ENCODE measurements at regions not wholly inside any gene's neighbourhood (a gene's known extent, or its start where the extent isn't known, plus 50 kb on each side); places are given as distances from the start of the nearest gene placed in this dataset.
"Not testable (repeated sequence)": the region's sequence is repeated elsewhere in the genome, so short reads cannot be mapped to it uniquely, and the experiment has no call there.

DNA sequence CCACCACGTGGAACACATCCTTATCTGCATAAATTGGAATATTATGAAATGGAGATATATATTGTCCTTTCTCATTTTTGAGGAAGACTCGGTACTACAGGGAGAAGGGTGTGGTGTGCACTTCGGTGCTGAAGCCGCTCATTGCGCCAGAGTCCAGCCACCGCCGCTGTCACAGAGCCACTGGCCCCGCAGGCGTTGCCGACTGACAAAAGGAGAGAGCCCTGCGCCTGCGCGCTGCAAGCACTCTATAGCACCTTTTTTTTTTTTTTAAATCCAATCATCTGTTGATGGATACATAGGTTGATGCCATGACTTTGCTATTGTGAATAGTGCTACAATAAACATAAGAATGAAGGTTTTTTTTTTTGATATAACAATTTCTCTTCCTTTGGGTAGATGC lies 130.0 kb upstream of the TBC1D5 start:
- DNase-seq: no peak

DNA sequence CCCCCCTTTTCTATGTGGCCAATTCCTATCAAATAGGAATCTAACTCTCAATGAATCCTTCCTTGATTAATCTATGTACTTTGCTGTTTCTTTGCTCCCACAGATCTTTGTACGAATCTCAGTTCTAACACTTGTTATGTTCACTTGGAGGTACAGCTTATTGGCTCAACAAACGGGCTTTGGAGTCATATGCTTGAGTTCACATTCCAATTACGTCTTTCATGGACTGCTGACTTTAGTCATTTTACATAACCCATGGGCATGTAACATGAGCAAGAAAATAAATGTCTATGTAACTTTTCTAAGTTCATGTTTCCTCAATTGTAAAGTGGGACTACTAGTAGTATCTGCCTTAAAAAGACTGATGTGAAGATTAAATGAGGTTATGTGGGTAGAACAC lies 123.2 kb upstream of the TBC1D5 start:
- DNase-seq: no peak

DNA sequence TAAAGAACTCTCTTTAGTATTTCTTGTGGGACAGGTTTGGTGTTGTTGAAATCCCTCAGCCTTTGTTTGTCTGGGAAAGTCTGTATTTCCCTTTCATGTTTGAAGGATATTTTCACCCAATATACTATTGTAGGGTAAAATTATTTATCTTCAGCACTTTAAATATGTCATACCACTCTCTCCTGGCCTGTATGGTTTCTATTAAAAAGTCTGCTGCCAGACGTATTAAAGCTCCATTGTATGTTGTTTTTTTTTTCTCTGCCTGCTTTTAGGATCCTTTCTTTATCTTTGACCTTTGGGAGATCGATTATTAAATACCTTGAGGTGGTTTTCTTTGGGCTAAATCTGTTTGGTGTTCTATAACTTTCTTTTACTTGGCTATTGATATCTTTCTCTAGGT lies 119.0 kb upstream of the TBC1D5 start:
- DNase-seq: no peak

DNA sequence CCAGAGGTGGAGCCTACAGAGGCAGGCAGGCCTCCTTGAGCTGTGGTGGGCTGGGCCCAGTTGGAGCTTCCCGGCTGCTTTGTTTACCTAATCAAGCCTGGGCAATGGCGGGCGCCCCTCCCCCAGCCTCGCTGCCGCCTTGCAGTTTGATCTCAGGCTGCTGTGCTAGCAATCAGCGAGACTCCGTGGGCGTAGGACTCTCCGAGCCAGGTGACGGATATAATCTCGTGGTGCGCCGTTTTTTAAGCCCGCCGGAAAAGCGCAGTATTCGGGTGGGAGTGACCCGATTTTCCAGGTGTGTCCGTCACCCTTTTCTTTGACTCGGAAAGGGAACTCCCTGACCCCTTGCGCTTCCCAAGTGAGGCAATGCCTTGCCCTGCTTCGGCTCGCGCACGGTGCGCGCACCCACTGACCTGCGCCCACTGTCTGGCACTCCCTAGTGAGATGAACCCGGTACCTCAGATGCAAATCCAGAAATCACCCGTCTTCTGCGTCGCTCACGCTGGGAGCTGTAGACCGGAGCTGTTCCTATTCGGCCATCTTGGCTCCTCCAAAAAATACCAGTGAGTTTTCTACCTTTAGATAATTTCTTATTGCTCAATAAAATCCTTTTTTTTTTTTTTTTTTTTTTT lies 118.5 kb upstream of the TBC1D5 start:
- DNase-seq: not testable (repeated sequence)

DNA sequence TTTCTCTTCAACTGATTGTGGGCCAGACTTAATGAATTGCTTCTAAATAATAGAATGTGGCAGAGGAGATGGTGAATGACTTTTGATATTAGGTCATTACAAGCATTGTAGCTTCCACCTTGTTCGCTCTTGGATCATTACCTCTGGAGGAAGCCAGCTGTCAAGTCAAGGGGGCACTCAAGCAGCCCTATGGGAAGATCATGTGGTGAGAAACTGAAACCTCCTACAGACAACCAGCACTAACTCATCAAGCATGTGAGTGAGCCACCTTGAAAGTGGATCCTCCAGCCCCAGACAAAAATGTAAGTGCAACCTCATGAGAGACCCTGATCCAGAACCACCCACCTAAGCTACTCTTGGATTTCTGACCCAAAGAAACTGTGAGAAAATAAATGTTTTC lies 109.8 kb upstream of the TBC1D5 start:
- no peak for DNase-seq

- DNase-seq: no peak
Observed at GRCh38 chr3:17850448-17850847, 108.0 kb upstream of the TBC1D5 start.

GRCh38 chr3:17848102-17848501 lies 105.7 kb upstream of the TBC1D5 start:
- no peak for DNase-seq

DNA sequence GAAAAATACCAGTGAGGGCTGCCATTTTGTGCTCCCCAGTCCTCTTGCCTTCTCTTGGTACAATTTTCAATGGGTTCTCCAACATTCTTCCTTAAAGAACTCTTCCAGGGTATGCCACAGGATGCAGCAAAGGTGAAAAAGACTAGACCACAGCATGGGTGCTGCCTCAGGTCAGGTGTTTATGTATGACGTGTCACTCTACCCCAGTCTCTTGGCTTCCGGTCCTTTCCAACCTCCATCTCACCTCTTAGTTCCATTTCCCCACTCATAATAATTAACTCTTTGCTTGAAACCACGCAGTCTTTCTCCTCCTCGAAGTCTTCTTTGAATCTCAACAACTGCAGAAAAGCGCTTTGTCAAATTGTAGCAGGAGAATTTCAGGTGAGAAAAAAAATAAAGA lies 104.7 kb upstream of the TBC1D5 start:
- DNase-seq: no peak

DNA sequence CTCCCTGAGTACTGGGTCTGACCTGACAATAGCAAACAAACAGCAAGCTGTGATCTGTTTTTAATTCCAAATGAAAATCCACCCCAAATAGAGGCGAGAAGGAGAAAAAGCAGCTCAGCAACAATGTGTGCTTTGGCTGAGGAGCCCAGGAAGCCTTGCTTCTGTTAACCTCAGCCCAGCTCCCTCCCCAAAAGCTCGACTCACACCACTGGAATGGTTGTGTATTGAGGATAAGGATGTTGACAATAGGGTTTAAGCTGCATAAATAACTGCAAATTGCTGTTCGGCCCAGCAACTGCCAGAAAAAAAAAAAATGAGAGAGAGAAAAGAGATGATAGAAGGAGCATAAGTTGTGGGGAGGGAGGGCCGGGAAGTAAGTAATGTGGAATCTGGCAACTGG lies 104.0 kb upstream of the TBC1D5 start:
- no peak for DNase-seq

GRCh38 chr3:17845026-17845812 lies 102.8 kb upstream of the TBC1D5 start:
- no peak for DNase-seq

DNA sequence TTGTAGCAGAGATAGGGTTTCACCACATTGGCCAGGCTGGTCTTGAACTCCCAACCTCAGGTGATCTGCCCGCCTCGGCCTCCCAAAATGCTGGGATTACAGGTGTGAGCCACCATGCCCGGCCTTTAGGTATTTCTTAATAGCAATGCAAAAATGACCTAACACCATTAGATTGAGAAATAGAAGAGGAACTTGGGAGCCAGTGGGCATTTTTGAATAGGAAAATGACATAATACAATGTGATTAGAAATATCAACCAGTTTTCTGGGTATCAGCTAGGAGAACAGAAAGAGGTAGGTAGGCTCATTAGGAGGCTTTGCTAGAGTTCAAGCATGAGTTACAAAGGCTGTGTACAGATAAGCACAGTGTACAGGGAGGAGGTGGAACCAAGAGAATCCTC lies 101.8 kb upstream of the TBC1D5 start:
- no peak for DNase-seq

- peak; percentile 77 for DNase-seq
Observed at GRCh38 chr3:17841190-17841828, 98.9 kb upstream of the TBC1D5 start.

- DNase-seq: no peak
Observed at GRCh38 chr3:17840651-17841050, 98.2 kb upstream of the TBC1D5 start.

GRCh38 chr3:17840126-17840525 lies 97.7 kb upstream of the TBC1D5 start:
- DNase-seq: no peak

DNA sequence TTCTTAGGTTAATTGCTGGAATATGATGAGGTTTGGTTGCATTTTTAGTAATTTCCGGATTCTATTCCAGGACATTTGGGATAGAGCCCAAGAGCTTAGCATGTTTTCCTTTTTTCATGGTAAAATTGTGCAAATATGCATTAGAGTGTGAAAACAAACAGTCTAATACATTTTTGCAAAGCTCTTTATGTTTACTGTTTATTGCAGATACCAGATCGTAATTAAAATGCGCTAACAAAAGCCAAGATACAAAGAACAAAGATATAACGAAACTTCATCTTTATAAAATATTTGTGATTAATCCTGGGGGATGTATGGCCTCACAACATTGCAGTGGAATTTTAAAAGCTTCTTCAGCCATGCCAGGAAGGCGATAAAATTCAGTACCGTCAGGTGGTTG lies 94.5 kb upstream of the TBC1D5 start:
- DNase-seq: no peak

- no peak for DNase-seq
Observed at GRCh38 chr3:17836092-17836491, 93.7 kb upstream of the TBC1D5 start.

DNA sequence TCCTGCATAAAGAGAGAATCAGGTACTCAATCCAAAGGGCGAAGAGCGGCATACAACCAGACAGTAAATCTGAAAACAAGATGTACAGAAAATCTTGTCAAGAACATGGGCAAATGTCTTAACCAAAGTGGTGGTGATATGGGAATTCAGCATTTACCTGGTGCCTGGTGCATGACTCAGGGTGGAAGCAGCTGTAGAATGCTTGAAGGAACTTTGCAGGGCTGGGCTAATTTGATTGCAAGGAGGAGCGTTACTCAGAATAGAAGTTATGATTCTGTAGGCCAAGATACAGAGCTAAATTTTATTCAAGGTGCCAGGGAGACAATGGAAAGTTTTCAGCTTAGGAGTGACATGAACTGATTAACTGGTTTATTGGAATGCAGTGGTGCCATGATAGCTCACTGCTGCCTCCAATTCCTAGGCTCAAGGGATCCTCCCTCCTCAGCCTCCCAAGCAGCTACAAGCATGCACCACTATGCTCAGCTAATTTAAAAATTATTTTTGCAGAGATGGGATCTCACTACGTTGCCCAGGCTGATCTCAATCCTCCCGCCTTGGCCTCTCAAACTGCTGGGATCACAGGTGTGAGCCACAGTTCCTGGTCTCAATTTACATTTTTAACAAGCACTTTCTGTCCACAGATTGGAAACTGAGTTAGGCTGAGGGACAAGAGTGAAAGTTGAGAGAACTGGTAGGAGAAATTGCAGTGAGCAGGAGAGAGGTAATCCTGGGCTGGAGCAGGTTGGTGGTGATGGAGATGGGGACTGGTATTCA lies 91.5 kb upstream of the TBC1D5 start:
- no peak for DNase-seq

GRCh38 chr3:17832016-17832415 lies 89.6 kb upstream of the TBC1D5 start:
- DNase-seq: no peak

DNA sequence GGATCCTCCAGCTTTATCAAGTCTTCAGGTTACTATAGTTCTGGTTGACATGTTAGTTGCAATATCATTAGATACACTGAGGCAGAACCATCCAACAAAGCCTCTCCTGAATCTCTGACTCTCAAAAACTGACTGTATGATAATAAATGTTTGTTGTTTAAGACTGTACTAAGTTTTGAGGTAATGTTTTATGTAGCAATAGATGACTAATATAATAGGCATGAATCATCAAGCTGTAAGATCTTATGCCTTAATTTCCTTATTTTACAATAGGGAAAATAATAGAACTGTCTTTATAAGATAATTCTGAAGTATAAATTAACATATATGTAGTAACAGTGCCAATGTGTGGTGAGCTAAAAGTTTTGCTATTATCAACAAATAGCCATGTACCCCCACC lies 88.9 kb upstream of the TBC1D5 start:
- DNase-seq: no peak

DNA sequence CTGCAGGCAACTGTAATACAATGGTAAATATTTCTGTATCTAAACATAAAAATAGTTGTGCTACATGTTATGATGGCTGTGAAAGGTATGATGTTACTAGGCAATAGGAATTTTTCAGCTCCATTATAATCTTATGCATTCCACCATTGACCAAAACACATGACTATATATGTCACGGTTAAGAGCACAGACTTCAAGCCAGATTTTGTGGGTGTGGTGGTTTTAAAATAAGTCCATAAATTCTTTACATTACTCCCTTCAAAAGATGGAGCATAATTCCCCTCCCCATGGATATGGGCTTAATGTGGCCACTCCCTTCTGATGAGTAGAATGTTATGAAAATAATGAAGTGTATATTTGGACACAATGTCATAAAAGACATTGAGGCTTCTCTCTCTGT lies 88.4 kb upstream of the TBC1D5 start:
- DNase-seq: no peak

DNA sequence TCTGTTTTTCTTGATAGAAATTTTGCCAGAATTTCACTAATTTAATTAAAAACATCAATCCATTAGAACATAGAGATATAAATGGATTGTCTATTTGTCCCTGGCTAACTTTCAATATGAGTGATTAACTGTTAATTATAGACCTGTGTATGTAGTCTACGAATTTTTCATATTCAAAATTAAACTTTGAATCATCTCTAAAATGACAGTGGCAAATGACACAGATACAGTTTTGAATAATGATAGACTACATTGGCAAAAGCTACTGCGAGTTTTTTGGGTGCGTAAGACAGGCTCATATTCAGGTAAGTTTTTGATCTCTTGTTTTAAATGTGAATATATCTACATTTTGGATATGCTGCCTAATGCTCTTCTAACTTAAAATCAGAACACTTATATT lies 86.0 kb upstream of the TBC1D5 start:
- DNase-seq: no peak

DNA sequence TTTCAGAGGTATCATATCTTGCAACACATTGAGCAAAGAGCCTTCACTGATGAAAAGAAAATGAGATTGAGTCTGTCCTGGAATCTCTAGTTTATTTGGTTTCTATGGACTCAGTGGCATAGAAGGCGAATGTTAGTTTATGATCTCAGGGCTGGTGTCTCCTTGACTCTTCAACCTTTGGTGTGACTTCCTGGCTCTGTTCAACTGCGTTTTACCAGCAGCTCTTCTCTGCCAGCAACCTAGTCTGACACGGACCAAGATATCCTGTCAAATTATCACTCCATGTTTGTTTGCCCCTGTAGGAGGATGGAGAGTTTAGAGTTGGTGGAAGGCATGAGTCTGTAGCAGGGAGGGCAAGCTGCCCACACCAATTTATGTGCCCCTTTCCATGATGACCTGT lies 82.9 kb upstream of the TBC1D5 start:
- DNase-seq: no peak

- no peak for DNase-seq
Observed at GRCh38 chr3:17823816-17824215, 81.4 kb upstream of the TBC1D5 start.

GRCh38 chr3:17823036-17823435 lies 80.6 kb upstream of the TBC1D5 start:
- no peak for DNase-seq

All from stimulated activated CD4-positive, alpha-beta T cell treated with anti-CD3 and anti-CD28 coated beads, Interleukin-4, amount 100 ng/mL, for 1 hour (primary cell).